GM23338 (cell line): ENCODE measurements at regions not wholly inside any gene's neighbourhood (a gene's known extent, or its start where the extent isn't known, plus 50 kb on each side); places are given as distances from the start of the nearest gene placed in this dataset.

Experiments used
- ATAC-seq: fragments of 200-7000 bp; cut with Tn5 transposase; 3 replicates; pipeline ENCODE4 v1.9.1; 2020
- DNase-seq: peaks from one replicate; pipeline ENCODE4 v3.0.0-alpha.2; 2015; ENCODE audit warnings: low spot score
- H2AFZ ChIP-seq: fragments of 200-600 bp; sonication (generic); 2 replicates; pipeline ENCODE4 v1.8.0; 2016; ENCODE audit warnings: antibody characterized with exemption, mild to moderate bottlenecking, moderate library complexity
- H3F3A ChIP-seq: fragments of 200-600 bp; sonication (generic); replicated peaks from 2 replicates; pipeline ENCODE4 v1.8.0; 2017; ENCODE audit warnings: antibody characterized with exemption, mixed run types, low read depth
- H3K27ac ChIP-seq: fragments of 200-600 bp; sonication (generic); 2 replicates; pipeline ENCODE4 v1.6.1; 2016; ENCODE audit warnings: low read depth
- H3K27me3 ChIP-seq: fragments of 200-600 bp; sonication (generic); 2 replicates; pipeline ENCODE4 v1.8.0; 2016; ENCODE audit warnings: mild to moderate bottlenecking, mixed run types, moderate library complexity; ENCODE audit not compliant: insufficient read depth
- H3K36me3 ChIP-seq: fragments of 200-600 bp; sonication (generic); 2 replicates; pipeline ENCODE4 v1.8.0; 2016; ENCODE audit warnings: mild to moderate bottlenecking; ENCODE audit not compliant: insufficient read depth
- H3K4me1 ChIP-seq: fragments of 200-600 bp; sonication (generic); 2 replicates; pipeline ENCODE4 v1.8.0; 2016; ENCODE audit warnings: mild to moderate bottlenecking, moderate library complexity; ENCODE audit not compliant: insufficient read depth
- H3K4me2 ChIP-seq: fragments of 200-600 bp; sonication (generic); 2 replicates; pipeline ENCODE4 v1.7.1; 2017; ENCODE audit warnings: mixed run types
- H3K4me3 ChIP-seq: fragments of 200-600 bp; sonication (generic); 2 replicates; pipeline ENCODE4 v1.6.1; 2016; ENCODE audit warnings: mixed run types
- H3K79me2 ChIP-seq: fragments of 200-600 bp; sonication (generic); replicated peaks from 2 replicates; pipeline ENCODE4 v1.8.0; 2017; ENCODE audit warnings: mild to moderate bottlenecking; ENCODE audit not compliant: insufficient read depth
- H3K9me2 ChIP-seq: fragments of 200-600 bp; sonication (generic); 2 replicates; pipeline ENCODE4 v1.8.0; 2017; ENCODE audit not compliant: insufficient read depth
- H4K20me1 ChIP-seq: fragments of 200-600 bp; sonication (generic); replicated peaks from 2 replicates; pipeline ENCODE4 v1.8.0; 2017; ENCODE audit warnings: mild to moderate bottlenecking; ENCODE audit not compliant: insufficient read depth
- H3K27ac Mint-ChIP-seq: 2 replicates; pipeline ENCODE4 v1.8.0; 2020; ENCODE audit warnings: inconsistent platforms, mild to moderate bottlenecking, moderate library complexity, mixed read lengths
- H3K27me3 Mint-ChIP-seq: 3 replicates; pipeline ENCODE4 v1.8.0; 2022; ENCODE audit warnings: low read depth, mild to moderate bottlenecking, moderate library complexity, mixed read lengths, inconsistent platforms; ENCODE audit not compliant: insufficient read depth, poor library complexity
- H3K36me3 Mint-ChIP-seq: 3 replicates; pipeline ENCODE4 v1.8.0; 2021; ENCODE audit warnings: low read depth, mild to moderate bottlenecking, inconsistent platforms, moderate library complexity, mixed read lengths
- H3K4me1 Mint-ChIP-seq: 3 replicates; pipeline ENCODE4 v1.8.0; 2020; ENCODE audit warnings: mild to moderate bottlenecking, inconsistent platforms, mixed read lengths
- H3K4me3 Mint-ChIP-seq: 3 replicates; pipeline ENCODE4 v1.8.0; 2021; ENCODE audit warnings: moderate library complexity, mild to moderate bottlenecking, inconsistent platforms, mixed read lengths
- H3K9me3 Mint-ChIP-seq: 3 replicates; pipeline ENCODE4 v1.8.0; 2020; ENCODE audit warnings: moderate library complexity, mild to moderate bottlenecking, inconsistent platforms, mixed read lengths
- ETS1 ChIP-seq: IDR thresholded peaks from 2 replicates; pipeline ENCODE4 v1.6.1; 2016; ENCODE audit warnings: antibody characterized with exemption
- EZH2 ChIP-seq: fragments of 200-600 bp; sonication (generic); IDR thresholded peaks from one replicate; pipeline ENCODE4 v1.8.0; 2017; ENCODE audit warnings: antibody characterized with exemption, mild to moderate bottlenecking, low read depth; ENCODE audit not compliant: unreplicated experiment
- POLR2AphosphoS5 ChIP-seq: IDR thresholded peaks from 2 replicates; pipeline ENCODE4 v1.6.1; 2016; ENCODE audit warnings: antibody characterized with exemption, low read depth
- STAT1 ChIP-seq: IDR thresholded peaks from one replicate; pipeline ENCODE4 v1.6.1; 2016; ENCODE audit warnings: antibody characterized with exemption; ENCODE audit not compliant: unreplicated experiment
- ZNF331 ChIP-seq: fragments of 250-450 bp; sonication (Bioruptor Pico); IDR thresholded peaks from 2 replicates; pipeline ENCODE4 v1.5.0; 2020; ENCODE audit warnings: low read depth, mild to moderate bottlenecking, moderate library complexity
- TF ChIP-seq, protein P1 (sequence below): fragments of 250-450 bp; sonication (Bioruptor Pico); IDR thresholded peaks from 2 replicates; pipeline ENCODE4 v1.5.0; 2020; ENCODE audit warnings: mild to moderate bottlenecking, moderate library complexity

DNA sequence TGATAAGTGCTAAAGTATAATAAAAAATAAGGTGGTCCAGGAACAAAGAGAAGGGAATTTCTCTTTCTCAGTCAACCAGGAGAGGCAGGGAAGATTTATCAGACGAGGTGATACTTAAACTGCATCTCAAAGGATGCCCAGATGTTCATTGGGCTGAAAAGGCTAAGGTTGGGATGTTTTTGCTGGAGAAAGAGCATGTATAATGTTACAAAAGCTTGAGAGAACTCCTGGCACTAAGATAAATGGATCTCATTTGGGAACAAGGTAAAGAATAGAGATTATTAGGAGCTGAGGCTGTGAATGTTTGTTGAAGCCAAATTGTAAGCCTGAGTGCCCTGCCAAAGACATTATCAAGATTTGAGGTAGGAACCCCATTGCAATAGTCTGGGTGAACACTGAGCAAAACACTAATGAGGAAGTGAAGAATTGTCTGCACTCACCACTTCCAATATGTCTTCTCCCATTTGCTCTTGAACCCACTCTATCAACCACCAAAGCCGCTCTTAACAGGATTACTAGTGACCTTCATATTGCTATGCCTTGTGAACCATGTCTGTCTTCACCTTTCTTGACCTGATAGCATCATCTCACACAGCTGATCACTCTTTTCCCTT, 149.0 kb upstream of the ARID2 start (continued):
- TF ChIP-seq, protein P1, sequence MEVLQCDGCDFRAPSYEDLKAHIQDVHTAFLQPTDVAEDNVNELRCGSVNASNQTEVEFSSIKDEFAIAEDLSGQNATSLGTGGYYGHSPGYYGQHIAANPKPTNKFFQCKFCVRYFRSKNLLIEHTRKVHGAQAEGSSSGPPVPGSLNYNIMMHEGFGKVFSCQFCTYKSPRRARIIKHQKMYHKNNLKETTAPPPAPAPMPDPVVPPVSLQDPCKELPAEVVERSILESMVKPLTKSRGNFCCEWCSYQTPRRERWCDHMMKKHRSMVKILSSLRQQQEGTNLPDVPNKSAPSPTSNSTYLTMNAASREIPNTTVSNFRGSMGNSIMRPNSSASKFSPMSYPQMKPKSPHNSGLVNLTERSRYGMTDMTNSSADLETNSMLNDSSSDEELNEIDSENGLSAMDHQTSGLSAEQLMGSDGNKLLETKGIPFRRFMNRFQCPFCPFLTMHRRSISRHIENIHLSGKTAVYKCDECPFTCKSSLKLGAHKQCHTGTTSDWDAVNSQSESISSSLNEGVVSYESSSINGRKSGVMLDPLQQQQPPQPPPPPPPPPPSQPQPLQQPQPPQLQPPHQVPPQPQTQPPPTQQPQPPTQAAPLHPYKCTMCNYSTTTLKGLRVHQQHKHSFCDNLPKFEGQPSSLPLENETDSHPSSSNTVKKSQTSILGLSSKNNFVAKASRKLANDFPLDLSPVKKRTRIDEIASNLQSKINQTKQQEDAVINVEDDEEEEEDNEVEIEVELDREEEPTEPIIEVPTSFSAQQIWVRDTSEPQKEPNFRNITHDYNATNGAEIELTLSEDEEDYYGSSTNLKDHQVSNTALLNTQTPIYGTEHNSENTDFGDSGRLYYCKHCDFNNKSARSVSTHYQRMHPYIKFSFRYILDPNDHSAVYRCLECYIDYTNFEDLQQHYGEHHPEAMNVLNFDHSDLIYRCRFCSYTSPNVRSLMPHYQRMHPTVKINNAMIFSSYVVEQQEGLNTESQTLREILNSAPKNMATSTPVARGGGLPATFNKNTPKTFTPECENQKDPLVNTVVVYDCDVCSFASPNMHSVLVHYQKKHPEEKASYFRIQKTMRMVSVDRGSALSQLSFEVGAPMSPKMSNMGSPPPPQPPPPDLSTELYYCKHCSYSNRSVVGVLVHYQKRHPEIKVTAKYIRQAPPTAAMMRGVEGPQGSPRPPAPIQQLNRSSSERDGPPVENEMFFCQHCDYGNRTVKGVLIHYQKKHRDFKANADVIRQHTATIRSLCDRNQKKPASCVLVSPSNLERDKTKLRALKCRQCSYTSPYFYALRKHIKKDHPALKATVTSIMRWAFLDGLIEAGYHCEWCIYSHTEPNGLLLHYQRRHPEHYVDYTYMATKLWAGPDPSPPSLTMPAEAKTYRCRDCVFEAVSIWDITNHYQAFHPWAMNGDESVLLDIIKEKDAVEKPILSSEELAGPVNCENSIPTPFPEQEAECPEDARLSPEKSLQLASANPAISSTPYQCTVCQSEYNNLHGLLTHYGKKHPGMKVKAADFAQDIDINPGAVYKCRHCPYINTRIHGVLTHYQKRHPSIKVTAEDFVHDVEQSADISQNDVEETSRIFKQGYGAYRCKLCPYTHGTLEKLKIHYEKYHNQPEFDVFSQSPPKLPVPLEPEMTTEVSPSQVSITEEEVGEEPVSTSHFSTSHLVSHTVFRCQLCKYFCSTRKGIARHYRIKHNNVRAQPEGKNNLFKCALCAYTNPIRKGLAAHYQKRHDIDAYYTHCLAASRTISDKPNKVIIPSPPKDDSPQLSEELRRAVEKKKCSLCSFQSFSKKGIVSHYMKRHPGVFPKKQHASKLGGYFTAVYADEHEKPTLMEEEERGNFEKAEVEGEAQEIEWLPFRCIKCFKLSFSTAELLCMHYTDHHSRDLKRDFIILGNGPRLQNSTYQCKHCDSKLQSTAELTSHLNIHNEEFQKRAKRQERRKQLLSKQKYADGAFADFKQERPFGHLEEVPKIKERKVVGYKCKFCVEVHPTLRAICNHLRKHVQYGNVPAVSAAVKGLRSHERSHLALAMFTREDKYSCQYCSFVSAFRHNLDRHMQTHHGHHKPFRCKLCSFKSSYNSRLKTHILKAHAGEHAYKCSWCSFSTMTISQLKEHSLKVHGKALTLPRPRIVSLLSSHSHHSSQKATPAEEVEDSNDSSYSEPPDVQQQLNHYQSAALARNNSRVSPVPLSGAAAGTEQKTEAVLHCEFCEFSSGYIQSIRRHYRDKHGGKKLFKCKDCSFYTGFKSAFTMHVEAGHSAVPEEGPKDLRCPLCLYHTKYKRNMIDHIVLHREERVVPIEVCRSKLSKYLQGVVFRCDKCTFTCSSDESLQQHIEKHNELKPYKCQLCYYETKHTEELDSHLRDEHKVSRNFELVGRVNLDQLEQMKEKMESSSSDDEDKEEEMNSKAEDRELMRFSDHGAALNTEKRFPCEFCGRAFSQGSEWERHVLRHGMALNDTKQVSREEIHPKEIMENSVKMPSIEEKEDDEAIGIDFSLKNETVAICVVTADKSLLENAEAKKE (CRISPR knock-in tag), result no peak

DNA sequence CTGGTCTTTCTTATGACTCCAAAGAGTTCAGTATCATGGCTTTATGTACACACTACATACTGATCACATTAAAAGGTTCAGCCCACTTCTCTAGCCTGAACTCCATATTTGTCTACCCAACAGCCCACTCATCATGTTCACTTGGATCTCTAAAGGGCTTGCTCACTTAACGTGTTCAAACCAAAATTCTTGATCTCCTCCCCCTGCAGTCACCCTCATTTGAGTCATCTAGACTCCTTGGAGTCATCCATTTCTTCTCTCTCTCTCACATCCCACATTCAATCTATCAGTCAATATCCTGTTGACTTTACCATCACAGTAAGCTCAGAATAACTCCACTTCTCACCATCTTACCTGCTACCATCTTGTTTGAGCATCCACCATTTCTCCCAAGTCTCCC, 148.4 kb upstream of the ARID2 start:
- Mint-ChIP-seq H3K36me3 (no peaks in the 10 kb centered on the region), H3K27ac (no peak overlapping the region), H3K4me3 (no peak overlapping the region), H3K4me1 (peaks cover 14% of the 10 kb centered on the region), H3K27me3 (peaks cover 3% of the 10 kb centered on the region), H3K9me3 (no peaks in the 10 kb centered on the region; the same call in 2 of the 3 replicates)
- H4K20me1 ChIP-seq, result no peaks in the 10 kb centered on the region
- no peaks in the 10 kb centered on the region for H3K36me3 ChIP-seq
- H2AFZ ChIP-seq, result no peak overlapping the region
- H3K27me3 ChIP-seq, result no peaks in the 10 kb centered on the region
- H3K4me1 ChIP-seq, result peaks cover 9% of the 10 kb centered on the region
- H3K79me2 ChIP-seq, result no peaks in the 10 kb centered on the region
- H3K4me3 ChIP-seq, result no peak overlapping the region
- H3F3A ChIP-seq, result no peaks in the 10 kb centered on the region
- DNase-seq (no peak), ATAC-seq (no peak)
- no peak overlapping the region for H3K27ac ChIP-seq
- no peak overlapping the region for H3K4me2 ChIP-seq
- peaks cover 12% of the 10 kb centered on the region for H3K9me2 ChIP-seq
- TF ChIP-seq, protein P1 (CRISPR knock-in tag), result no peak
- TF ChIP-seq EZH2, result no peak
- TF ChIP-seq POLR2AphosphoS5, result no peak
- no peak for TF ChIP-seq ZNF331
- no peak for TF ChIP-seq ETS1
- TF ChIP-seq STAT1, result no peak
